RCC 7860 (cell line): ENCODE measurements at regions not wholly inside any gene's neighbourhood (a gene's known extent, or its start where the extent isn't known, plus 50 kb on each side); places are given as distances from the start of the nearest gene placed in this dataset.
A peak's percentile ranks its signal among the peaks of the same experiment; 100 is the strongest.
"Not testable (repeated sequence)": the region's sequence is repeated elsewhere in the genome, so short reads cannot be mapped to it uniquely, and the experiment has no call there.

Experiments used
- DNase-seq: peaks from one replicate; pipeline ENCODE4 v3.0.0-alpha.2; 2015; ENCODE audit warnings: low spot score
- FAIRE-seq: peaks from 2 replicates; lab custom pipeline; 2012; peaks lifted over from hg19 to GRCh38; lab: Jason Lieb, UNC

GRCh38 chr1:60571811-60572210 lies 498.2 kb upstream of the C1orf87 start:
- FAIRE-seq (no peak), DNase-seq (no peak)

- FAIRE-seq (no peak), DNase-seq (no peak)
Observed at GRCh38 chr1:60569189-60569588, 495.6 kb upstream of the C1orf87 start.

GRCh38 chr1:60567256-60567655 lies 493.7 kb upstream of the C1orf87 start:
- DNase-seq (no peak), FAIRE-seq (no peak)

GRCh38 chr1:60564916-60565750 lies 491.6 kb upstream of the C1orf87 start:
- DNase-seq (no peak), FAIRE-seq (no peak)

GRCh38 chr1:60563777-60564535 lies 490.4 kb upstream of the C1orf87 start:
- no peak for FAIRE-seq

GRCh38 chr1:60562740-60563139 lies 489.2 kb upstream of the C1orf87 start:
- DNase-seq: no peak
- no peak for FAIRE-seq

More at GRCh38 chr1:60563777-60564535, 490.4 kb upstream of the C1orf87 start:
- no peak for DNase-seq

- FAIRE-seq: no peak
- no peak for DNase-seq
Observed at GRCh38 chr1:60560701-60561100, 487.1 kb upstream of the C1orf87 start.

- DNase-seq (no peak), FAIRE-seq (no peak)
Observed at GRCh38 chr1:60558236-60558635, 484.7 kb upstream of the C1orf87 start.

- peak; percentile 89 for FAIRE-seq
- no peak for DNase-seq
Observed at GRCh38 chr1:60553730-60554129, 480.2 kb upstream of the C1orf87 start.

- DNase-seq (no peak), FAIRE-seq (no peak)
Observed at GRCh38 chr1:60547821-60548220, 474.3 kb upstream of the C1orf87 start.

- FAIRE-seq (no peak), DNase-seq (no peak)
Observed at GRCh38 chr1:60541831-60542532, 468.4 kb upstream of the C1orf87 start.

- DNase-seq: no peak
- no peak for FAIRE-seq
Observed at GRCh38 chr1:60540141-60540540, 466.6 kb upstream of the C1orf87 start.

GRCh38 chr1:60535713-60536112 lies 462.1 kb upstream of the C1orf87 start:
- DNase-seq (no peak), FAIRE-seq (no peak)

- DNase-seq (no peak), FAIRE-seq (no peak)
Observed at GRCh38 chr1:60527567-60527966, 454.0 kb upstream of the C1orf87 start.

GRCh38 chr1:60516996-60517395 lies 443.4 kb upstream of the C1orf87 start:
- FAIRE-seq: no peak

GRCh38 chr1:60510162-60510561 lies 436.6 kb upstream of the C1orf87 start:
- DNase-seq (no peak), FAIRE-seq (no peak)

More at GRCh38 chr1:60516996-60517395, 443.4 kb upstream of the C1orf87 start:
- no peak for DNase-seq

- FAIRE-seq (no peak), DNase-seq (no peak)
Observed at GRCh38 chr1:60504206-60504840, 430.8 kb upstream of the C1orf87 start.

GRCh38 chr1:60503266-60503925 lies 429.8 kb upstream of the C1orf87 start:
- FAIRE-seq (no peak), DNase-seq (no peak)

- no peak for FAIRE-seq
- DNase-seq: no peak
Observed at GRCh38 chr1:60502506-60502905, 428.9 kb upstream of the C1orf87 start.

GRCh38 chr1:60489916-60490480 lies 416.4 kb upstream of the C1orf87 start:
- DNase-seq, FAIRE-seq: not testable (repeated sequence)
